ENCODE measurements at regions not wholly inside any gene's neighbourhood (a gene's known extent, or its start where the extent isn't known, plus 50 kb on each side); places are given as distances from the start of the nearest gene placed in this dataset.

DNA sequence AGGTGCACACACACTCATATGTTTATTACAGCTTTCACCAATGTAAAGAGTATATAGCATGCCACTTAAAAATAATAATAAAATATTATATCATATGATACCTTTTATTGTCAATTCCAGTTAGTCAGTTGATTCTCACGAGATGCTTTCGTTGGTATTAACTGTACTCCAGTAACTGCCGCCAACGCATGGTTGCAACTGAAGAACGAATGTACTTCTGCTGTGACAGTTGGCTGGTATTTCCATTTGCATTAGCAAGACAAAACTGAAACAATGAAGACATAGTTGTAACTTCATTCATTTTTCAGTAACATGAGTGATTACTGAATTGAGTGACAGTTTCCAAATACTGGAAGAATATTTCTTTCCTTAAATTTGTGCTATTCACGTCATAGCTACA, 70.5 kb upstream of the PRKCQ start:
- Histone ChIP-seq H3K27ac (ENCODE audit: low read depth, low read length) (no peak overlapping the region), H2AFZ (ENCODE audit: low read depth, low read length, poor library complexity, severe bottlenecking) (no peak overlapping the region), H3K4me1 (ENCODE audit: control insufficient read depth in 1 of 2, insufficient read depth in 2 of 2, low read length in 2 of 2) (no peaks in the 10 kb centered on the region), H3K36me3 (ENCODE audit: control insufficient read depth in 1 of 2, insufficient read depth in 2 of 2, low read length in 2 of 2) (no peaks in the 10 kb centered on the region), H4K20me1 (ENCODE audit: insufficient read depth) (no peaks in the 10 kb centered on the region), H3K27me3 (ENCODE audit: insufficient read depth, low read length) (peaks cover 48% of the 10 kb centered on the region), H3K4me2 (ENCODE audit: low read length) (no peak overlapping the region), H3K9ac (ENCODE audit: low read length) (no peak overlapping the region), H3K79me2 (ENCODE audit: insufficient read depth, low read length) (no peaks in the 10 kb centered on the region), H3K9me2 (ENCODE audit: insufficient read depth) (no peaks in the 10 kb centered on the region), H3K9me3 (ENCODE audit: control insufficient read depth in 1 of 2, insufficient read depth in 1 of 2, low read depth in 1 of 2, low read length in 2 of 2) (no peaks in the 10 kb centered on the region), H3K4me3 (replicated peaks in 1 of 2; ENCODE audit: low read depth in 1 of 2, low read length in 2 of 2) (no peak overlapping the region)
- TF ChIP-seq JUND (IDR thresholded peaks at IDR 0.05), result no peak
- ATAC-seq (no peak), DNase-seq (ENCODE audit: low read depth, low spot score) (no peak)
- ChIA-PET CTCF (interaction anchor here (0.8 kb wide), 1 partner anchor 17 kb away, joined by 3 read pairs; no protein-coding TSS in a partner anchor), POLR2A (no interaction called here), RAD21 (ENCODE audit: low non-redundant PET in 1 of 2, low total read pairs in 2 of 2, uncharacterized antibody in 2 of 2, unreplicated experiment in 2 of 2) (no interaction called here)
- intact Hi-C loops (cut with micrococcal nuclease), result no loop called here
- BruUV-seq (replicated peaks), result no TSS peak

DNA sequence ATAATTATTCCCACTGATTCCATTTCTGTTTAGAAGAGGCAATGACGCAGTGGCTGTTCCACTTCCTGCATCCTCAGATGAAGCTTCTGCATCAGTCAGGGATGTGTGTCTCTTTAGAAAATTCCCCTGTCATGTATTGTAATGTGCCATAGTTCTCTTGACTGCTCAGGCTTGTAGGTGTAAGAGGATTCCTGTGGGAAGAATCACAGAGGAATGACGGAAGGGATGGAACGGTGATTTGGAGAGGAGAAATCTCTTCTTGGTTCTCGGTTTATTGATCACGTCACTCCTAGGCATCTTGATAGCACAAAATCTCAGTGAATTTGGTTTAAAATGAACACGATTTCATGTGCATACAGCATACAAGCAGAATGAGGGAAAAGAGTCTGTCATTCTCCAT, 69.8 kb upstream of the PRKCQ start:
- Histone ChIP-seq H2AFZ (ENCODE audit: low read depth, low read length, poor library complexity, severe bottlenecking) (no peak overlapping the region), H3K79me2 (ENCODE audit: insufficient read depth, low read length) (no peaks in the 10 kb centered on the region), H3K4me1 (ENCODE audit: control insufficient read depth in 1 of 2, insufficient read depth in 2 of 2, low read length in 2 of 2) (no peaks in the 10 kb centered on the region), H3K36me3 (ENCODE audit: control insufficient read depth in 1 of 2, insufficient read depth in 2 of 2, low read length in 2 of 2) (no peaks in the 10 kb centered on the region), H3K9ac (ENCODE audit: low read length) (no peak overlapping the region), H3K9me3 (ENCODE audit: control insufficient read depth in 1 of 2, insufficient read depth in 1 of 2, low read depth in 1 of 2, low read length in 2 of 2) (no peaks in the 10 kb centered on the region), H3K27me3 (ENCODE audit: insufficient read depth, low read length) (peaks cover 48% of the 10 kb centered on the region), H3K4me2 (ENCODE audit: low read length) (no peak overlapping the region), H3K9me2 (ENCODE audit: insufficient read depth) (no peaks in the 10 kb centered on the region), H4K20me1 (ENCODE audit: insufficient read depth) (no peaks in the 10 kb centered on the region), H3K4me3 (replicated peaks in 1 of 2; ENCODE audit: low read depth in 1 of 2, low read length in 2 of 2) (no peak overlapping the region), H3K27ac (ENCODE audit: low read depth, low read length) (no peak overlapping the region)
- no TSS peak for BruUV-seq (replicated peaks)
- intact Hi-C loops (cut with micrococcal nuclease), result no loop called here
- TF ChIP-seq SRF (IDR thresholded peaks at IDR 0.05; ENCODE audit: low read depth) (no peak), EGR1 (IDR thresholded peaks at IDR 0.05; ENCODE audit: low read depth) (no peak), YY1 (IDR thresholded peaks at IDR 0.05; ENCODE audit: extremely low read depth, insufficient replicate concordance, low read depth, low read length) (no peak), ZNF274 (IDR thresholded peaks at IDR 0.05; ENCODE audit: low read depth, low read length) (no peak), EZH2phosphoT487 (IDR thresholded peaks at IDR 0.05; ENCODE audit: borderline replicate concordance) (no peak), JUND (IDR thresholded peaks at IDR 0.05) (no peak), SP1 (IDR thresholded peaks at IDR 0.05; ENCODE audit: low read depth) (no peak), POLR2AphosphoS5 (IDR thresholded peaks at IDR 0.05; ENCODE audit: low read depth, low read length) (no peak), ZFX (IDR thresholded peaks at IDR 0.05) (no peak), CEBPB (IDR thresholded peaks at IDR 0.05; ENCODE audit: low read depth) (no peak), FOSL1 (IDR thresholded peaks at IDR 0.05; ENCODE audit: low read depth) (no peak), CBX3 (IDR thresholded peaks at IDR 0.05; ENCODE audit: low read depth) (no peak), ELF1 (IDR thresholded peaks at IDR 0.05; ENCODE audit: borderline replicate concordance, low read depth) (no peak), EZH2 (IDR thresholded peaks at IDR 0.05) (no peak), RAD21 (IDR thresholded peaks at IDR 0.05; ENCODE audit: low read depth) (no peak)
- TF ChIP-seq, protein P1, sequence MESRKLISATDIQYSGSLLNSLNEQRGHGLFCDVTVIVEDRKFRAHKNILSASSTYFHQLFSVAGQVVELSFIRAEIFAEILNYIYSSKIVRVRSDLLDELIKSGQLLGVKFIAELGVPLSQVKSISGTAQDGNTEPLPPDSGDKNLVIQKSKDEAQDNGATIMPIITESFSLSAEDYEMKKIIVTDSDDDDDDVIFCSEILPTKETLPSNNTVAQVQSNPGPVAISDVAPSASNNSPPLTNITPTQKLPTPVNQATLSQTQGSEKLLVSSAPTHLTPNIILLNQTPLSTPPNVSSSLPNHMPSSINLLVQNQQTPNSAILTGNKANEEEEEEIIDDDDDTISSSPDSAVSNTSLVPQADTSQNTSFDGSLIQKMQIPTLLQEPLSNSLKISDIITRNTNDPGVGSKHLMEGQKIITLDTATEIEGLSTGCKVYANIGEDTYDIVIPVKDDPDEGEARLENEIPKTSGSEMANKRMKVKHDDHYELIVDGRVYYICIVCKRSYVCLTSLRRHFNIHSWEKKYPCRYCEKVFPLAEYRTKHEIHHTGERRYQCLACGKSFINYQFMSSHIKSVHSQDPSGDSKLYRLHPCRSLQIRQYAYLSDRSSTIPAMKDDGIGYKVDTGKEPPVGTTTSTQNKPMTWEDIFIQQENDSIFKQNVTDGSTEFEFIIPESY (IDR thresholded peaks at IDR 0.05; ENCODE audit: extremely low read depth, insufficient replicate concordance, low read length), result no peak
- TF ChIP-seq, protein P2, sequence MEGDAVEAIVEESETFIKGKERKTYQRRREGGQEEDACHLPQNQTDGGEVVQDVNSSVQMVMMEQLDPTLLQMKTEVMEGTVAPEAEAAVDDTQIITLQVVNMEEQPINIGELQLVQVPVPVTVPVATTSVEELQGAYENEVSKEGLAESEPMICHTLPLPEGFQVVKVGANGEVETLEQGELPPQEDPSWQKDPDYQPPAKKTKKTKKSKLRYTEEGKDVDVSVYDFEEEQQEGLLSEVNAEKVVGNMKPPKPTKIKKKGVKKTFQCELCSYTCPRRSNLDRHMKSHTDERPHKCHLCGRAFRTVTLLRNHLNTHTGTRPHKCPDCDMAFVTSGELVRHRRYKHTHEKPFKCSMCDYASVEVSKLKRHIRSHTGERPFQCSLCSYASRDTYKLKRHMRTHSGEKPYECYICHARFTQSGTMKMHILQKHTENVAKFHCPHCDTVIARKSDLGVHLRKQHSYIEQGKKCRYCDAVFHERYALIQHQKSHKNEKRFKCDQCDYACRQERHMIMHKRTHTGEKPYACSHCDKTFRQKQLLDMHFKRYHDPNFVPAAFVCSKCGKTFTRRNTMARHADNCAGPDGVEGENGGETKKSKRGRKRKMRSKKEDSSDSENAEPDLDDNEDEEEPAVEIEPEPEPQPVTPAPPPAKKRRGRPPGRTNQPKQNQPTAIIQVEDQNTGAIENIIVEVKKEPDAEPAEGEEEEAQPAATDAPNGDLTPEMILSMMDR (IDR thresholded peaks at IDR 0.05 in 2 of 3, conservative IDR thresholded peaks at IDR 0.05 in 1 of 3; ENCODE audit: borderline replicate concordance in 1 of 3, insufficient read depth in 1 of 3, low read depth in 2 of 3, low read length in 2 of 3), result no peak
- TF ChIP-seq, protein P3, sequence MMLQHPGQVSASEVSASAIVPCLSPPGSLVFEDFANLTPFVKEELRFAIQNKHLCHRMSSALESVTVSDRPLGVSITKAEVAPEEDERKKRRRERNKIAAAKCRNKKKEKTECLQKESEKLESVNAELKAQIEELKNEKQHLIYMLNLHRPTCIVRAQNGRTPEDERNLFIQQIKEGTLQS (IDR thresholded peaks at IDR 0.05), result no peak
- ChIA-PET RAD21 (ENCODE audit: low non-redundant PET in 1 of 2, low total read pairs in 2 of 2, uncharacterized antibody in 2 of 2, unreplicated experiment in 2 of 2) (no interaction called here), POLR2A (no interaction called here), CTCF (no interaction called here)
- DNase-seq (ENCODE audit: low read depth, low spot score) (no peak), ATAC-seq (no peak)

Measured in HCT116 (cell line).